Small intestine (tissue), 7 donors: ENCODE measurements at regions not wholly inside any gene's neighbourhood (a gene's known extent, or its start where the extent isn't known, plus 50 kb on each side); places are given as distances from the start of the nearest gene placed in this dataset.

ENCODE experiments used
- DNase-seq, 2 donors: peaks; one replicate each; pipeline versions ENCODE4 v3.0.0 to v3.0.0-alpha.2; 2013
- FAIRE-seq: peaks from 2 replicates; lab custom pipeline; 2012; peaks lifted over from hg19 to GRCh38; lab: Jason Lieb, UNC
- H3K27ac ChIP-seq, 3 donors: one replicate each; pipeline ENCODE4 v1.5.1; 2013; ENCODE audit warnings: low read length in 2 of 3, mild to moderate bottlenecking in 2 of 3, control low read depth in 1 of 3, inconsistent platforms in 1 of 3, low read depth in 1 of 3, moderate library complexity in 1 of 3
- H3K27me3 ChIP-seq, 3 donors: one replicate each; pipeline ENCODE4 v1.6.1; 2013; ENCODE audit warnings: low read length in 3 of 3, inconsistent platforms in 1 of 3; ENCODE audit not compliant: control insufficient read depth in 3 of 3, insufficient read depth in 3 of 3
- H3K36me3 ChIP-seq, 3 donors: one replicate each; pipeline ENCODE4 v1.6.1; 2013; ENCODE audit warnings: low read length in 3 of 3, inconsistent platforms in 1 of 3, low read depth in 1 of 3, mild to moderate bottlenecking in 1 of 3, moderate library complexity in 1 of 3; ENCODE audit not compliant: control insufficient read depth in 3 of 3, insufficient read depth in 2 of 3
- H3K4me1 ChIP-seq, 3 donors: one replicate each; pipeline ENCODE4 v1.6.1; 2013; ENCODE audit warnings: low read length in 2 of 3, inconsistent platforms in 1 of 3, low read depth in 1 of 3, mild to moderate bottlenecking in 1 of 3, moderate library complexity in 1 of 3; ENCODE audit not compliant: control insufficient read depth in 3 of 3, insufficient read depth in 2 of 3
- H3K4me3 ChIP-seq, 3 donors: one replicate each; pipeline ENCODE4 v1.5.1; 2013; ENCODE audit warnings: low read length in 3 of 3, control low read depth in 1 of 3, inconsistent platforms in 1 of 3, low read depth in 1 of 3, mild to moderate bottlenecking in 1 of 3, moderate library complexity in 1 of 3
- H3K9me3 ChIP-seq, 2 donors: one replicate each; pipeline ENCODE4 v1.6.1; 2013; ENCODE audit warnings: low read depth in 1 of 2, low read length in 1 of 2; ENCODE audit not compliant: control insufficient read depth in 2 of 2, insufficient read depth in 1 of 2
- WGBS, 3 donors: extraction: QIAGEN DNeasy Blood & Tissue Kit; methylation state at CpG; one replicate each; pipeline ENCODE4 v1.1.7; 2013; 5-methylcytosine and 5-hydroxymethylcytosine counted together
- donor health status: healthy with polysubstance abuse.
- donor health status: control.
- donor health status: control.
- donor health status: Bipolar disorder and iron deficiency.
- donor health status: healthy.

DNA sequence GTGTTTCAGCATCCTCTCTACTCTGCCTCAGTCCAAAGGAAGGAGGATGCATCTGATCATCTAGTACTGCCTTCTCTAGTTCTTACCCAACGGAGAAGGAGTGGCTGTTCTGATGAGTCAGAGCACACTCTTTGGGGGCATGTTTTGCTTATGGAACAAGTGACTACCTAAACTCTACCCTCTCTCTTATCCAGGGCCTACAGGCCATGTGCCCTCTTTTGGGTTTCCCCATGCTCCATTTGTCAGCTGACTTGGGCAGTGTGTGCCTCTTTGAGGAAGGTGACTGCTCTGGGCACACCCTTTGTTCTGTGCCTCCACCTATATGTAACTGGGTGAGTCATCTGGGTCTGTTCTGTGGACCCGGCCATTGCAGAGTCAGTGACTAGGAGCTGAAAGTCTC is 89.6 kb upstream of the BNC2 start:
- FAIRE-seq: no peak

DNA sequence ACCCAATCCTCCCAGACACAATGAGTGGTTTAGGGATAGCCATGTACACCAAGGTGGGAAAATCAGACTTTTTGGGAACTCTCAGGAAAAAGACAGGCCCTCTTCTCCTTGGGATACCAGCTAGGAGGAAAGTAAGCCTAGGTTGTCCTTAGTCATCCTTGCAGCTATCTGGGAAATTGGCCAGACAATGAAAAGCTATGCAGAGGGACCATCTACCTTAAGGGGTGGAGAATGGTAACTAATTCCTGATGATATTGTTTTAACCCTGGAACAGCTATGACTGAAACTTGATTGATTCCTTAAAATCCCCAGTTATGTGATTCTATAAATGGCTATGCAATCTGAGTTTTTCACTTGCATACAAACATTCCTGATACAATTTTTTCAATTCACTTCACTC is 88.9 kb upstream of the BNC2 start:
- Histone ChIP-seq H3K9me3 (peaks cover 0 to 6% of the 10 kb centered on the region in 2 donors), H3K36me3 (no peaks in the 10 kb centered on the region), H3K4me3 (no peak overlapping the region), H3K27ac (no peak overlapping the region), H3K4me1 (no peaks in the 10 kb centered on the region), H3K27me3 (no peaks in the 10 kb centered on the region)
- DNase-seq (no peak), FAIRE-seq (no peak)

More for the DNA sequence above, 89.6 kb upstream of the BNC2 start:
- Histone ChIP-seq H3K27me3 (no peaks in the 10 kb centered on the region), H3K4me3 (no peak overlapping the region), H3K36me3 (no peaks in the 10 kb centered on the region), H3K27ac (no peak overlapping the region), H3K4me1 (no peaks in the 10 kb centered on the region), H3K9me3 (peaks cover 0 to 6% of the 10 kb centered on the region in 2 donors)
- DNase-seq: no peak
- 69 to 83% (median 75%) methylated on average over 2 of the region's 2 CpGs for WGBS, 3 donors

GRCh38 chr9:16954040-16954439 is 83.6 kb upstream of the BNC2 start:
- H3K4me3 ChIP-seq: no peak overlapping the region
- H3K36me3 ChIP-seq: no peaks in the 10 kb centered on the region
- H3K27ac ChIP-seq: no peak overlapping the region
- no peaks in the 10 kb centered on the region for H3K9me3 ChIP-seq
- no peak for DNase-seq
- FAIRE-seq: no peak
- H3K27me3 ChIP-seq: no peaks in the 10 kb centered on the region
- no peaks in the 10 kb centered on the region for H3K4me1 ChIP-seq
- 64 to 83% (median 75%) methylated on average over 2 of the region's 2 CpGs for WGBS, 3 donors

- DNase-seq: no peak
- no peak overlapping the region for H3K4me3 ChIP-seq
- H3K4me1 ChIP-seq: no peaks in the 10 kb centered on the region
- H3K9me3 ChIP-seq: no peaks in the 10 kb centered on the region
- no peaks in the 10 kb centered on the region for H3K36me3 ChIP-seq
- no peak overlapping the region for H3K27ac ChIP-seq
- WGBS, 3 donors: 78 to 85% (median 82%) methylated on average over 2 of the region's 2 CpGs
- FAIRE-seq: no peak
- H3K27me3 ChIP-seq: no peaks in the 10 kb centered on the region
Observed at GRCh38 chr9:16951502-16951901, 81.0 kb upstream of the BNC2 start.

GRCh38 chr9:16950051-16950450 is 79.6 kb upstream of the BNC2 start:
- Histone ChIP-seq H3K9me3 (no peaks in the 10 kb centered on the region), H3K36me3 (no peaks in the 10 kb centered on the region), H3K4me1 (no peaks in the 10 kb centered on the region), H3K27me3 (no peaks in the 10 kb centered on the region), H3K4me3 (no peak overlapping the region), H3K27ac (no peak overlapping the region)
- FAIRE-seq (no peak), DNase-seq (no peak)
- WGBS, 3 donors: 47 to 52% (median 50%) methylated on average over 4 of the region's 4 CpGs

DNA sequence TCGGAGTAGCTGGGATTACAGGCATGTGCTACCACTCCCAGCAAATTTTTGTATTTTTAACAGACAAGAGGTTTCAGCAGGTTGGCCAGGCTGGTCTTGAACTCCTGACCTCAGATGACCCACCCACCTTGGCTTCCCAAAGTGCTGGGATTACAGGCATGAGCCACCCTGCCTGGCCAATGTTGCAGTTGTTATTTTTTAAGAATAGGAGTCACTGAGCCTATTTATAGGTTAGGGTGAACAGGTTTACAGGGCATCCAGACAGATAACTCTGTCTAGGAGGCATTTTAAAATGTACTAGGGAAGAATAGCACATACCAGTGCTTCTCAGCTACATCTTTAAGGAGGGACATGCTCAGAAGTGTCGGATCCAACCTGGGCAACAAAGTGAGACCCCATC is 60.1 kb upstream of the BNC2 start:
- H3K27me3 ChIP-seq: no peaks in the 10 kb centered on the region
- H3K4me1 ChIP-seq: no peaks in the 10 kb centered on the region
- no peak overlapping the region for H3K4me3 ChIP-seq
- WGBS, 3 donors: 87 to 93% (median 90%) methylated on average over 2 of the region's 2 CpGs
- FAIRE-seq (no peak), DNase-seq (no peak)
- no peaks in the 10 kb centered on the region for H3K36me3 ChIP-seq
- H3K27ac ChIP-seq: no peak overlapping the region
- no peaks in the 10 kb centered on the region for H3K9me3 ChIP-seq

DNA sequence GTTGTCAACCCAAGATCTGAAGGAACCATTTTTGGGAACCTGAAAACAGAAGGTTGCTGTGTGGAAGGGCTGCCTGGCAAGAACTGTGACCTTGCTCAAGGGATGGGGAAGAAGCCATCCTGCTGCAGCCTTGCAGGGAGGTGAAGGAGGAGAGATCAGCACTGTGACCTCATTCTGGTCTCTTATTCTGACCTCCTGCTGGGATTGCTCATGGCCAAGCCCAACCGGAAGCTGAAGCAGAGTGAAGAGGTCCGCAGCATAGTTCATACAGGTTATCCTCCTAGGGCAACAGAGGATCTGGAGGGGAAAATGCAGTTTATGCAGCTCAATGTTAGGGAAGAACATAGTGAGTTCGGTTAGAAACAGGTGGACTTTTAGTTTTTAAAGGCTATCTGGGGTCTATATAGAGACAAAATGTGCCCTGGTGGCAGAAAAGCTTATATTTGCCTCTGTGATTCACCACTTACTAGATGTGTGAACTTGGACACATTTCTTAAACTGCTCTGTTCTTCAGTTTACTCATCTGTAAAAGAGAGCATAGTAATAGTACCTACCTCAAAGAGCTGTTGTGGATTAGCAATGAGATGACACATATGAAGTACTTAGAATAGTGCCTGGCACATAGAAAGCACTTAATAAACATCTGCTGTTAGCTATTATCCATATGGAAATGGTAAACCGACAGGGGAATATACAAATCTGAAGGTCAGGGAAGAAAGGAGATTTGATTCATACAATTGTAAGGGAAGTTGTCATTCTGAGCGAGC is 57.9 kb upstream of the BNC2 start:
- 76 to 77% (median 76%) methylated on average over 5 of the region's 5 CpGs for WGBS, 3 donors
- no peak for FAIRE-seq
- H3K4me3 ChIP-seq: no peak overlapping the region

DNA sequence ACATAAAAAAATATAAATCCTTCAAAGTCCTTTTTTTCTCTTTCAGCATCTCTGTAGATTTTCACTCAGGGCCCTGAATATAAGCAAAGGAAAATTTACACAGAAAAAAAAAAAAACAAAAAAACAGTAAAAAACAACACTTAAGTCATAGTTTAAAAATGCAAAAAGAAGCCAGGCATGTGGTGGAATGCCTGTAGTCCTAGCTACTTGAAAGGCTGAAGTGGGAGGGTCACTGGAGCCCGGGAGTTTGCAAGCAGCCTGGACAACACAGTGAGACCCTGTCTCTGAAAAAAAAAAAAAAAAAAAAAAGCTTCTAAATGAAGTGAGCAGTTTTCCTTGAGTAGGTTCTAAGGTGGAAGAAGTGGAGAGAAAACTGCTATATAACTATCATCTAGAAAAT is 55.0 kb upstream of the BNC2 start:
- WGBS, 3 donors: 68 to 83% (median 70%) methylated on average over 1 of the region's 1 CpG

More for the DNA sequence above, 57.9 kb upstream of the BNC2 start:
- DNase-seq: no peak
- Histone ChIP-seq H3K9me3 (peaks cover 0 to 7% of the 10 kb centered on the region in 2 donors), H3K4me1 (no peaks in the 10 kb centered on the region), H3K27me3 (no peaks in the 10 kb centered on the region), H3K36me3 (no peaks in the 10 kb centered on the region), H3K27ac (no peak overlapping the region)

More for the DNA sequence above, 55.0 kb upstream of the BNC2 start:
- FAIRE-seq: no peak
- Histone ChIP-seq H3K4me3 (no peak overlapping the region), H3K27me3 (no peaks in the 10 kb centered on the region), H3K27ac (no peak overlapping the region), H3K9me3 (peaks cover 0 to 7% of the 10 kb centered on the region in 2 donors), H3K4me1 (no peaks in the 10 kb centered on the region), H3K36me3 (no peaks in the 10 kb centered on the region)
- DNase-seq: no peak
